HG02678 (cell line): ENCODE measurements at regions not wholly inside any gene's neighbourhood (a gene's known extent, or its start where the extent isn't known, plus 50 kb on each side); places are given as distances from the start of the nearest gene placed in this dataset.

ENCODE experiments used
- ATAC-seq: cut with Tn5 transposase; IDR thresholded peaks from one replicate; pipeline ENCODE4 v1.9.1; 2021; ENCODE audit warnings: mild to moderate bottlenecking, moderate library complexity; ENCODE audit not compliant: unreplicated experiment

- no peak for ATAC-seq
These were observed 620.3 kb downstream of the SLC4A3 start for GRCh38 chr2:220247588-220248350.

- ATAC-seq = no peak
These were observed 632.2 kb downstream of the SLC4A3 start for GRCh38 chr2:220259662-220260061.

GRCh38 chr2:220263300-220263699 is 635.9 kb downstream of the SLC4A3 start:
- no peak for ATAC-seq

- no peak for ATAC-seq
These were observed 641.9 kb downstream of the SLC4A3 start for GRCh38 chr2:220269367-220269766.

- no peak for ATAC-seq
These were observed 643.1 kb downstream of the SLC4A3 start for GRCh38 chr2:220270481-220271070.

GRCh38 chr2:220272656-220273055 is 645.2 kb downstream of the SLC4A3 start:
- no peak for ATAC-seq

- ATAC-seq = no peak
These were observed 645.7 kb downstream of the SLC4A3 start for GRCh38 chr2:220273082-220273481.

GRCh38 chr2:220275454-220275853 is 648.0 kb downstream of the SLC4A3 start:
- ATAC-seq = no peak

- no peak for ATAC-seq
These were observed 649.5 kb downstream of the SLC4A3 start for GRCh38 chr2:220276741-220277444.

GRCh38 chr2:220277445-220277975 is 650.1 kb downstream of the SLC4A3 start:
- no peak for ATAC-seq

- no peak for ATAC-seq
These were observed 650.6 kb downstream of the SLC4A3 start for GRCh38 chr2:220278022-220278421.

GRCh38 chr2:220279372-220279771 is 651.9 kb downstream of the SLC4A3 start:
- no peak for ATAC-seq

- no peak for ATAC-seq
These were observed 652.4 kb downstream of the SLC4A3 start for GRCh38 chr2:220279840-220280239.

- ATAC-seq = no peak
These were observed 653.3 kb downstream of the SLC4A3 start for GRCh38 chr2:220280736-220281135.

- ATAC-seq = no peak
These were observed 654.3 kb downstream of the SLC4A3 start for GRCh38 chr2:220281771-220282170.

- no peak for ATAC-seq
These were observed 654.8 kb downstream of the SLC4A3 start for GRCh38 chr2:220282236-220282635.

- ATAC-seq = no peak
These were observed 666.5 kb downstream of the SLC4A3 start for GRCh38 chr2:220293966-220294365.

GRCh38 chr2:220296174-220296573 is 668.7 kb downstream of the SLC4A3 start:
- no peak for ATAC-seq

- ATAC-seq = no peak
These were observed 669.7 kb downstream of the SLC4A3 start for GRCh38 chr2:220297093-220297492.

GRCh38 chr2:220300806-220301205 is 673.4 kb downstream of the SLC4A3 start:
- ATAC-seq = no peak

- ATAC-seq = no peak
These were observed 675.3 kb downstream of the SLC4A3 start for GRCh38 chr2:220302756-220303155.

- no peak for ATAC-seq
These were observed 681.8 kb downstream of the SLC4A3 start for GRCh38 chr2:220309215-220309614.
